ENCODE measurements at regions not wholly inside any gene's neighbourhood (a gene's known extent, or its start where the extent isn't known, plus 50 kb on each side); places are given as distances from the start of the nearest gene placed in this dataset.

- FAIRE-seq = no peak
Observed at GRCh38 chr6:22670605-22671004, 101.2 kb downstream of the HDGFL1 start.

GRCh38 chr6:22673474-22673873, 104.1 kb downstream of the HDGFL1 start:
- FAIRE-seq = no peak

DNA sequence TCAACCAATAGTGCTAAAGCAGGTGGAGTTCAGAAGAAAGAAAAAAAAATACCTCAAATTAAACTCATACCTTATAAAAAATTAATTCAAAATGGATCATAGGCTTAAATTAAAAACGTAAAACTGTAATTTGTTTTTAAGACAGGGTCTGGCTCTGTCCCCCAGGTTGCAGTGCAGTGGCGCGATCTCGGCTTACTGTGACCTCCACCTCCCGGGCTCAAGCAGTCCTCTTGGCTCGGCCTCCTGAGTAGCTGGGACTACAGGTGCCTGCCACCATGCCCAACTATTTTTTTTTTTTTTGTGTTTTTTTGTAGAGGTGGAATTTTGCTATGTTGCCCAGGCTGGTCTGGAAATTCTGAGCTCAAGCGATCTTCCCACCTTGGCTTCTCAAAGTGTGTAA, 111.6 kb downstream of the HDGFL1 start:
- FAIRE-seq = no peak

- no peak for FAIRE-seq
Observed at GRCh38 chr6:22681761-22682160, 112.4 kb downstream of the HDGFL1 start.

DNA sequence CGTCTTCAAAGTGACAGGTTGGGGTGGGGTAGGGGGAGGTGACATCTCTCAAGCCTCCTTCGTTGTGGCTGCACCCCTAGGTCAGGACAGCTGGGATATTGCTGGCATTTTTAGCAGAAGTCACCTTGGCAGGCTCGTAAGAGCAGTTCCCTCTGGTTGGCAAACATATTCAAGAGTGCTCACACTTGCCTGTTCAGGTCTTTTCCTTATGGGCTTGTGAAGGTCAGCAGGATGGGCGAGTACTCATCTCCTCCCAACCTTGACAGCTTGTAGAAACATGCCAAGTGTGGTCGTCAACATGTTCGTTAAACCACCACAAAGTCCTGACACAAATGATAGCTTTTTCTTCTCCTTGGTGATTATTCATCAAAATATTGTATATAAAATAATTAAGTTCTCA, 113.6 kb downstream of the HDGFL1 start:
- no peak for FAIRE-seq

GRCh38 chr6:22690446-22690845, 121.1 kb downstream of the HDGFL1 start:
- no peak for FAIRE-seq

DNA sequence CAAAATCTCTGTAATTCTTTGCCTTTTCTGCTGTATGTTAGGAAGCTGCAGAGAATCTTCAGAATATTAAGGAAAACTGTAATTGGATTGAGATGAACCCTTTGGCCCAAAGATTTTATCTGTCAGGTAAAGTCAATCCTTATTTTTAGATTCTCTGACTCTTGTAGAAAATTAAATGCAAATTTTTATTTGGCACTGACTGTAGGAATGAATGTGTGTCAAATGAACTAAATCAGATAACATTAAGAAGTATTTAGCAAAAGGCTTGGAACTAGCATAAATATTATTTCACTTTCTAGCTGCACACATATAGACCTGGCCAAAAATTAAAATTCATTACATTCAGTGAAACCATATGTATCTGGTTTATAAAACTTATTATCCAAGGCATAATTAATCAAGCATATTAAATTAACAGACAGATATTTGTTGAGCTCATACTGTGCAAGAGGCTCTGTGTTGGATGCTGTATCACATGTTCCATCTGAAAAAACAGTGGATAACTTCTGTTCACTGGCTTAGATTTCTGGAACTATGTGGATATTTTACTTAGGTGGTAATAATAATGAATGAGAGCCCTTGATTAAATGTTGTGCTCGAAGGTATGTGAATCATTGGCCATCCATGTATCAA, 124.8 kb downstream of the HDGFL1 start:
- FAIRE-seq = no peak

- FAIRE-seq = no peak
Observed at GRCh38 chr6:22696481-22696880, 127.1 kb downstream of the HDGFL1 start.

- FAIRE-seq = no peak
Observed at GRCh38 chr6:22697306-22697705, 127.9 kb downstream of the HDGFL1 start.

DNA sequence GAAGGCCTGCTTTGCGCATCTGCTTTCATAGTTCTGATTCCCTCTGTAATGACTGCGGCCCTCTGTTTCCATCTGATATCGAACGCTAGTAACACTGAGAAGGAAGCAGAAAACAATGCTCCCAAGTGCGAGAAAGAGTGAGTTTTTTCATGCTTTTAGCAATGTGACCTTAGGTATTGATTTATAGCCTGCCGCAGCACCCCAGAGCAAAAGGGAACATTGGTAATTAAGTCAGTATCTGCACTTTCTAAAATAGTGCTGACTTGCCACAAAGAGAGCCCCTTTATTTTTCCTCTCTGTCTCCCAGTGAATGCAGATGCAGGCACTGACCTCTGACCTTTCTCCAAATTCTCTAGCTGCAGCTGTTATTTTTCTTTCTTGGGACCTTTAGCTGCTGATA, 129.8 kb downstream of the HDGFL1 start:
- no peak for FAIRE-seq

GRCh38 chr6:22706651-22707050, 137.3 kb downstream of the HDGFL1 start:
- FAIRE-seq = no peak

- FAIRE-seq = no peak
Observed at GRCh38 chr6:22708469-22708868, 139.1 kb downstream of the HDGFL1 start.

- no peak for FAIRE-seq
Observed at GRCh38 chr6:22709803-22710202, 140.4 kb downstream of the HDGFL1 start.

DNA sequence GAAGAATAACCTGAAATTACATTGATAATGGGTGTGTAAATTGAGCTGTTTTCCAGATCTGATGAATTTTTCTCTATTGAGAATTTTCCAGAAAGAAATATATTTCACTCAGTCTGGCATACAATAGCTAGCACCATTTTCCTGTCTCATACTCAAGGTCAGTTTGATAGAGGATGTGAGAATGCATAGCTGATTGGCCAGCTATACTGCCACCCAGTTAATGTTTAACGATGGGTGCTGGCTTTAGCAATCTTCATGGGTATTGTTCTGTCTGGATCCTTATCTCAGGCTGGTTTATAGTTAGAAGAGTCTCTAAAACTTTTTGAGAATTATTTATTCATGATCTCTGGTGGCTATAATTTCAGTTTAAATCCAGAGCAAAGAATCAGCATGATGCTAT, 147.4 kb downstream of the HDGFL1 start:
- FAIRE-seq = no peak

DNA sequence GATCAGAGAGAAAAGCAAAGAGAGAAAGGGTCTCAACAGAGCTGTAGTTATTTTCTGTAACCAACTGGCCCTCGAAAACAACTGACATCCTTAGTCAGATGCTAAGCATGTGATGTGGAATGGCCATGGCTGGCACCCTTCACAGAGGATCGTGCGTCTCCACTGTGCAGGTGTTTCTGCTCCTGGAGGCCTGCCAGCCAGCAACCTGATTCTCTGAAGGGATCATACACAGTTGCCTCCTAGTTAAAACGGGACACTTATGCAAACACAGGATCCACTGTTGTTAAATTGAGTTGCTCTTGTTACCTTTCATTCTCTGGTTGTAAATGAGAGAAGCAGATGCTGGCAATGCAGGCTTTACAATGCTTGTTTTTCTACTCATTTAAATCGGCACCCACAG, 148.5 kb downstream of the HDGFL1 start:
- no peak for FAIRE-seq

GRCh38 chr6:22722913-22723312, 153.5 kb downstream of the HDGFL1 start:
- no peak for FAIRE-seq

DNA sequence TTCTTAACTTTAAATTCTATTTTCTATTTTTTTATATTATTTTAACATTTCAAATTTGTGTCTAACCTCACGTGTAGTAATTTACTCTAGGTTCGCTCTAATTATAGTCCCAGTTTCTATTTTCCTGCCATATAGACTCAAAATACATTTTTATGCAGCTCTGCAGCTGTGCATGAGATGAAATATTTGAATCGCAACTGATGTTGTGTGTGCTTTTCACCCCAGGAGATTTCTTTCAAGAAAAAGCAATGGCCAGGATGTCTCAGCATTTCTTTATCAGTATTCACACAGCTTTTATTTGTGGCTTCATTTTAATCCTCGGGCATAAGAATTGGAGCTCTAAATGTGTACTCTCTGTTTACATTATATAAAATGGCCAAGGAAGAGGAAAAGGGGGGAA, 157.6 kb downstream of the HDGFL1 start:
- no peak for FAIRE-seq

- FAIRE-seq = no peak
Observed at GRCh38 chr6:22727710-22728109, 158.3 kb downstream of the HDGFL1 start.

DNA sequence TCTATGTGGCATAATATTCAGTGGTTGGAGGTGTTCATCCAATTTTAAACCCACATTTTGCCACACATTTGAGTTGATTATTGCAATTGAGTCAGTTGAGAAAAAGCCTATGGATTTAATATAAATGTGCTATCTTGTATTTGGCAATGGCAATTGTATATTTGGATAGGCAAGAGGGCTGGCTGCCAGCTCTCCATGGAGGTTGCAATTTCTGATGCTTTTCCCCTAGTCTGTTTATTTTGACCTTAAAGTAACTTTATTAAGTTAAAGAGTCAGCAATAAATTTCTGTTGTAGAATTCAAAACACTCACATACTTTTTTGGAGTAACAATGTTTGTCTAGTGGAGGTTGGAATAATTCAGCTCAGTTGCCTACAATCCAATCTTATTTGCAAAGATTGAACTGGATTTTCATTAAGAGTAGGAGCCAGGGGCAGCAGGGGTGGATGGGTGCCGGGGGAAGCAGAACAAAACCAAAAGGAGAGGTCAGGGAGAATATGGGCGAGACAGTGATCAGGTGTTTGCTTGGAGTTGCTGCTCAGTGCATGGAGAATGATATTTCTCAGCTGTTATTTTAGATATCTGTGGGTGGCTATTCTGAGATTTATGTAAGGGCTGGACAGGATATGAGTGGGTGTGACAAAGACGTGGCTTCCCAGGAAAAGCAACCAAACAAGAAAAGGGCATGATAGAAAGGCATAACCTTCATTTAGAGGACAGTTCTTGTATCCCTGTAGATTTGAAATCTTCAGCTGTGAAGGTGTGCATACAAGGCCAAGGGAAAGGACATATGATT, 163.0 kb downstream of the HDGFL1 start:
- FAIRE-seq = no peak

DNA sequence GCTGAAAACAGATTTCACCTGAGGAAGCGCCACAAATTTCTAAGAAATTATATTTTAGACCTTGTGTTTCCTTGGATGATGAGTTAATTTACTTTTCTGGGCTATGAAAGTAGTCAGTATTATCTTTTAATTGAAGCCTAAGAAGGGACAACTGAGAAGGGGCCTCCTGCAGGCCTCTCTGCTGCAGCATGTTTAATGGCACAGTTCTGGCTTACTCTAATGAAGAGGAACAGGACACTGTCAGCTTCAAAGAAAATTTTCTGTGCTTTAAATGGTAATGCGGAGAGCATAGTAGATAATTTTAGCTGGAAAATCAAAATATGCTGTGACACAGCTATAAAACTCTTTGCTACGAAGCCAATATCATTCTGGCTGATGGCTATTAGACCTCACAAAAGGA, 167.4 kb downstream of the HDGFL1 start:
- FAIRE-seq = no peak

- FAIRE-seq = no peak
Observed at GRCh38 chr6:22737331-22737730, 168.0 kb downstream of the HDGFL1 start.

GRCh38 chr6:22738194-22738593, 168.8 kb downstream of the HDGFL1 start:
- no peak for FAIRE-seq

- no peak for FAIRE-seq
Observed at GRCh38 chr6:22747571-22747970, 178.2 kb downstream of the HDGFL1 start.

DNA sequence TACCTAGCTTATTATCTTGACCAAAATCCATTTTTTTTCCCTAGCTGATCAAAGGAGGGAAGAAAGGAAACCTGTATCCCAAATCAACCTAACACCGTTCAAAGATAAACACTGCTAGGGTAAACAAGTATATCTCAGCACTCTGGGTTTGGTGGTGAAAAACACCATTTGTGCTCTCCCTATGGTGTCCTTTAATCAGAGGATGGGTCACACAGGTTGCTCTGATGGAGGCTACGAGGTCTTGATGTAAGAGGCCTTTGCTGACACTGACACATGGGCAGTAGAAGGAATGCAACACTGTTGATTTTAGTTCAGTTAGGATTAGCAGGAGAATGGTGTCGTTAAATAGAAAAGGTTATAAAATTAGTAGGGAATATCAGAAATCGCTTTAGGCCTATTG, 179.3 kb downstream of the HDGFL1 start:
- FAIRE-seq = no peak

- no peak for FAIRE-seq
Observed at GRCh38 chr6:22749696-22750095, 180.3 kb downstream of the HDGFL1 start.

All from G401.6 (cell line).